CD4-positive, alpha-beta T cell treated with Interferon alpha-2 for 1 hour (primary cell): ENCODE measurements at regions not wholly inside any gene's neighbourhood (a gene's known extent, or its start where the extent isn't known, plus 50 kb on each side); places are given as distances from the start of the nearest gene placed in this dataset.

Source experiments
- DNase-seq, 2 donors: peaks; one replicate each; pipeline ENCODE4 v3.0.0-alpha.2; 2020 to 2022

DNA sequence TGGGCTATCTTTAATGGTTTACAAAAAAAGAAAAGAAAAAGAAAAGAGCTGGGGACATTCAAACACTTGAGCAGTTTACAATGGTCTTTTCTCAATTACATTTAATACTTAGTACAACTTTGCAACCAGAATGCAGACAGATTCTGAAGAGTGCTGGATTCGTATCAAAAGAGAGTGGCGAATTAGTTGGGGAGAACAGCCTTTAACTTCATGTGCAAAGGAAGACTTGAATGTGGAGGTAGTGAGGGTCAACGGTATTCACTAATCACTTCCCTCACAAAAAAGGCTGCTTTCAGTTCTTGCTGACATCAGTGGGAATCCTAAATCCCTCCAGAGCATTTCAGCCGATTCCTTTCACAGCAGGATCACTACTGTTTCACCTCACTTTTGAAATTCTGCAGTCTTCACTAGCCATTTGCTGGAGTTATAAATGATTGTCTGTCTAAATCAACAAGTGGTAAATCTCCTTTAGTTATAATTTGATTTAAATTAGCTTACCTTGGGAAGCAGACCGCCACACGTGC, 323.0 kb upstream of the SEMA6D start:
- no peak for DNase-seq

DNA sequence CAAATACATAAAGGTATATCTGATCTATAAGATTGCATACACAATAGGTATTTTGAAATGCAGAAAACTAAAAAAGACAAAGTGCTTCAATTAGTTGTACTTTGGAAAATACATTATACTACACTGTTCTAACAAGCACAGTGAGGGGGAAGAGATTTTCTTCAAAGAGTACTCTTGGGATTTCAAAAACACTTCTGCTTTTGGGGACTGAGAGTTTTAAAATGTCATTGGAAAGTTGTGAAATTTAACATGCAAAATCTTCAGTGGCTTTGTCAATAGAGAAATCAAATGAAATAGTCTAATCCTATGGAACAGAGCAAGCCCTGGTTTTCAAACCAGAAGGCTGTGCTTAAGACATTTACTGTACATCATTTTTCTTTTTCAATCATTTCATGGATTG, 322.2 kb upstream of the SEMA6D start:
- no peak for DNase-seq

DNA sequence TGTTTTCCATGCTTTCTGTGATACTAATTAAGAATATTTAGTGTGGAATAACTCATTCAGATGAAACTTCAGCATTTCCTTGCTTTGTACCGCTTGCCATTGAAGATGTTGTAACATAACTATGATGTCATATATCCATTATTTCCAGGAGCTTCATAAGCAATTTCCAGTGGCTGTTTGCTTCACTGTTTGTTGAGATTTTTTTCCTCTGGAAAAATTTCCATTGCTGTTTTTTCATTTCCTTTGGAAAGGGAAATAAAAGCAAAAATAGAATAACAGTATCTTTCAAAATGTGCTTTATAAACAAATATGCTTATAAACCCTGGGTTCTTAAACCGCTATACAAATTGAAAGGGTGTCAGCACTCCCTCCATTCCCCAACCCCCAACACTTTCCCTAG, 319.6 kb upstream of the SEMA6D start:
- no peak for DNase-seq

- no peak for DNase-seq
Observed at GRCh38 chr15:47398132-47398531, 319.2 kb upstream of the SEMA6D start.

GRCh38 chr15:47398594-47398993, 318.7 kb upstream of the SEMA6D start:
- DNase-seq = no peak

- no peak for DNase-seq
Observed at GRCh38 chr15:47399100-47399499, 318.2 kb upstream of the SEMA6D start.

- DNase-seq = no peak
Observed at GRCh38 chr15:47400603-47401002, 316.7 kb upstream of the SEMA6D start.

- no peak for DNase-seq
Observed at GRCh38 chr15:47401427-47401826, 315.9 kb upstream of the SEMA6D start.

DNA sequence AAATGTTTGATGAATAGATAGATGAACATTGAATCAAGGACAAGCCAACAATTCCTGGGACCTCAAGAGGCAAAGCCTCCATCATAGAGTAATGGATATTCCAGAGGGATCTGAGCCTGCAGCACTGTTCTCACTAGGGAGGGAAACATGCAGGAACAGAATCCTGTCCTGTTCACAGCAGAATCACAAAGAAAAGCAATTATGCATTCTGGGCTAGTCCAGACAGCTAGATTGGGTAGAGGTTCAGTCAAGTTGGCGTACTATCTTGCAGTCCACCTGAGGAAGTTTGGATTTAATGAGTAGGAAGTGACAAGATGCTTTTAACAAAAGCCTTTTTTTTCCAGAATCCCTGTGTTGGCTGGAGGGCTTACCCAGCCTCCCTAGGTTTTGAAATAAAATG, 314.5 kb upstream of the SEMA6D start:
- no peak for DNase-seq

DNA sequence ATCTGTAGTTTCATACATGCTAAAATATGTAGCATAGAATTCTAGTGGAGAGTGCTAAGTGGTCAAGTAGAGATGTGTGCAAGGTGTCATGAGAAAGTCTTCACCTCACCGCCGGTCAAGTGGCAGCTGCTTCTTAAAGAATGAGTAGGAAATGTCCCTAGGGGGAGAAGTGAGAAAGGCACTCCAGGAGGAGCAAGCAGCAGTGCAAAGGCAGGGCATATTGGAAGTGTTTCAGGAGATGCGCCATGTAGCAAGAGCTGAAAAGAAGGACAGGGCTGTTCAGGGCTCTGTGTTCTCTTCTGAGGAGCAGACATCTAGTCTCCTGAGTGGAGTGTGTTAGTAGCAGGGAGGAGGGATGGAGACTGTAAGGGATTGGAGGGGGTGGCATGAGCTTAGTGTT, 312.4 kb upstream of the SEMA6D start:
- DNase-seq = no peak

DNA sequence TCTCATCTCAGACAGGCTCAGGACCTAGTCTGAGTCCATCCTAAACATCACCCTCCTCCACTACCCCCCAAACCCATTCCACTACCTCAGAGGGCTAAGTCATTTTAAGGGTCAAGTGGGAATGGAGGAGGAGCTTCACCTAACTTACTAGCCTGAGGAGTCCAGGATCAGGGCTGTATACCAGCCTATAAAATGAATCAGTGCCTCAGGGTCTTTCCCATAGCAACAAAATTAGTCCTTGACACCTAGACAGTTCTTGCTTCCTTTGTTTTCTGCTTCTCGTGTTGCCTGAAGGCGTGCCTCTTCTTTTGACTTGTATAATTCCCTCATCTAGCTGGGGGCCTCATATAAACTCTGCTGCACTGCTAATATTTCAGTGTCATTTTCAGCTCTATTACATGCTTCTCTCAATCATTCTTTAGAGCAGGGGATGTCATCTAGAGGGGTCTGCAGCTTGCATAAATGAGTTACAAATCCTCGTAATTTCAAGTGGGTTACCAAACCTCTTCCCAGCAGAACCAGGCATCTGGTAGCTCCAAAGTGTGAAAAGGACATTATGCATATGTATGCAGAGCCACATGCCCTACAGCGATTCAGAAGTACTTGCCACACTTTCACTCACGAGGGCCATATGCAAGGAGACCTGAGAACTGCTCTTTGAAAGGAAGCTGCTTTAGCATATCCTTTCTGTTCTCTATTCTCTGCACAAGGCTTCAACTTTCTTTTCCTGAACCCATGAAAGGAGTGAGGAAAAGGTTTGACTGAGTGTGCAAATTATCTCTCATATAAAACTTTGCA, 311.7 kb upstream of the SEMA6D start:
- DNase-seq = no peak

DNA sequence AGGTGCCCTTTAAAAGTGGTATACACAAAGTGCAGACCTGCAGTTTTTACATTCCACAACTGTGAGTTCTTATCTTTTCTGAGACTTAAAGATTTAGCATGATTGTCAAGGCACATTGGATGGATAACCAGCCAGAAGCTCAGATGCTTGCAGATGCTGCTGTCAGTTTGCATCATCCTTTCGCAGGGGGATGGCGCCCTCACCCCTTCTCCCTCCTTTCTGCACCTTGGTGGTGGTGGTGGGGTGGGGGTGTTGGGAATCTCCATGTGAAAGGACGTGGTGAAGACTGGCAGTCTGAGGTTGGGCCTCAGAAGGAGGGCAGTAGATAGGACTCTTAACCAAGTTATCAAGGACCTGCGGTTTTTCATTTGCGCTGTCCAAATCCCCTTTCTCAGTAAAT, 309.6 kb upstream of the SEMA6D start:
- DNase-seq = no peak

- DNase-seq = no peak
Observed at GRCh38 chr15:47409038-47409437, 308.3 kb upstream of the SEMA6D start.

- no peak for DNase-seq
Observed at GRCh38 chr15:47409600-47409999, 307.7 kb upstream of the SEMA6D start.

DNA sequence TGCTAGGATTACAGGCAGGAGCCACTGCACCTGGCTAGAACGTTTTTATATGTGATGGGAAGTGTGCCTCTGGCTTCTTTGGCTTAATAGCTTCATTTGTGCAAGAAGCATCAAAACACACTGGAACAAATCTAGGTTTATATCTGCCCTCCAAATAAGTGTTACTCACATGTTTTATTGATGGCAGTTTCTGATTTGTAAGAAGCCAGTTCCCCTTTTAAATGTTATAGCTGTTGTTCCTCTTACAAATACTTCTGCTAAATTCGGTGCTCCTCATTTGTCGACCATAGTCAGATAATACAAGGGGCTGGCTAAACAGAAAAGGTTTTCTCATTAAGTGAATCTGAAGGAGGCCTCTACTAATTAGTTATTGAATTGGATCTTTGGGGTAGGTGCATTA, 307.1 kb upstream of the SEMA6D start:
- no peak for DNase-seq

DNA sequence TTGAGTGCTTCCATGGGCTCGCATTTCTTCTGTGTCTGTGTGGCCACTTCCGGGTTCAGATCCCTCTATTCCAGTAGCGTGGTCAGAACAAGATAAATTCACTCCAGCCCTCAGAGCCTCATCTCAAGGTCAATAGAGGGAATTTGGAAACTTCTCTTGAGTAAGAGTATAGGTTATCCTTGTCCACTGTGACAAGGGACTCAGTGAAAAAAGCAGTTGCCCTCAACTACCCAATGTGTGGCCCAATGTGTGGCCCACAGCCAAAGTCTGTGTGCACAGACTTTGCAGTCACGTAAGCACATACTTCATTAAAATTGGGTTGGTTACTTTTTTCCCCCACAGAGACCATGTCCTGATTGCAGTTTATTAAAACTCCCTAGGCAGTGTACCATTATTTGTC, 305.6 kb upstream of the SEMA6D start:
- no peak for DNase-seq

- no peak for DNase-seq
Observed at GRCh38 chr15:47412136-47412535, 305.2 kb upstream of the SEMA6D start.

DNA sequence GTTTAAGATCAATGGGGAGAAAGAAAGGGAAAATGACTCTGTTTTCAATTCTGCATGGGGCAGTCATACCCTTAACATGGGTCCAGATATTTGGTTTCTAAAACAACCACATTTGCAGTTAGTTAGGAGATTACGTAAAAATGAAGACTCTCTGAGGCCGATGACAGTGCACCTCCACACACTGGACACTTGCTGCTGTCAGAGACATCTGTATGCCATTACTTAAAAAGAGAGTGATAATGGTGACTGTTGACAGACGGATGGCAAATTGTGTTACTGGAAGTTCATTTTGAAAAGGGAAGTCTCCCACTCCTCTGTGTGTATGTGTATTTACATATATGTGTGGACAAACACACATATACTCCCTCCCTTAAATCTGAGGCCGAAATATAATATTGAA, 304.5 kb upstream of the SEMA6D start:
- no peak for DNase-seq

DNA sequence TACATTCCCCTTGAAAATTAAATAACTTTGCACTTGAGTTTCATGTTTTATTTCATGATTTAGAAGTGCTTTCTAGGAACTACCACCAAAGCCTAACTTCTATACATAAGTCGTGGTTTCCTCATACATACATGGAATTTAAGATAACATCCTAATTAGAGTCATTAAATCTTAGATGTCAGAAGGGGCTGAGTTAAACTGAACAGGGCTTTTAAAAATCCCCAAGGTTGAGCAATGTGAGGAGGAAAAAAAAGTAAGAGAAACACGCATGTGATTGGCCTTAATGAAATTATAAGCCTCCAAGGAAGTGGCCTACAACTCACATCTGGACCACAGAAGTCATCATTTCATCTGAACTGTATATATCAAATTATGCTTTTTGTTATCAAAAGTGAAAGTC, 303.1 kb upstream of the SEMA6D start:
- DNase-seq = no peak

- no peak for DNase-seq
Observed at GRCh38 chr15:47415539-47415971, 301.8 kb upstream of the SEMA6D start.

DNA sequence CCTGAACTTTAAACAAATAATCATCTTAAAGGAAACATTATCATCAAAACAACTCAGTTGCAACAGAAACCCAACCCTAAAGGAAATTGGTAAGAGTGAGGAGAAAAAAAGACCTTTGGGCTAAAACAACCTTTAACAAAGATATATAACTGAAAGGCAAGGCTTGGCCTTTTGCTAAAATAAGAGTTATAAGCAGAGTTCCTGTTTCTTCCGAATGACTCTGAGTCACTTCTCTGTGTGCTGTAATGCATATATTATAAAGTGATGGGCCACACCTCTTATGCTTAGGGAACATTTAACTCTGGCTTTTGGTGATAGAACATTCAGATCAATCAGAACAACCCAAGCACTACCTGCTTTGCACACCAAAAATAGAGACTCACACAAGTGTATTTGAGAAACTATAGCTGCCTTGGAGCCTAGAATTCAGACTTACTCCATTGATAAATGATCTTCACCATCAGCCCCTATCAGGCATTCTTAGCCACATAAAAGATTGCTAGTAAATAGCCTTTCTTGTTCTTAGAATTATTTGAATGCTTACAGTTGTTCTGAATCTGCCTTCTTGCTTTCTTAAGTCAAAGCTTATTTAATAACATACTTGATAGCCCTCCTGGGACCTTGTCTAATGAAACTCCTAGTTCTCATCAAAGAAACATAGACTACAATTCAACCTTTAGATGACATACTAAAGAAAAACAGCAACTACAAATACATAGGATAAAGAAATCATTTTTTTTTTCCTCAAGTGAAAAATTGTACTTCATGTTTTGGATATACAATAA, 294.2 kb upstream of the SEMA6D start:
- DNase-seq = no peak

GRCh38 chr15:47427463-47427862, 289.8 kb upstream of the SEMA6D start:
- no peak for DNase-seq

- no peak for DNase-seq
Observed at GRCh38 chr15:47429376-47429775, 287.9 kb upstream of the SEMA6D start.

GRCh38 chr15:47431501-47431900, 285.8 kb upstream of the SEMA6D start:
- DNase-seq = no peak
